Ishikawa (cell line): ENCODE measurements at regions not wholly inside any gene's neighbourhood (a gene's known extent, or its start where the extent isn't known, plus 50 kb on each side); places are given as distances from the start of the nearest gene placed in this dataset.

ENCODE experiments used
- FOXM1 ChIP-seq: IDR thresholded peaks from 2 replicates; pipeline ENCODE4 v1.6.1; 2012; ENCODE audit warnings: low read depth, borderline replicate concordance
- TEAD4 ChIP-seq: IDR thresholded peaks from 2 replicates; pipeline ENCODE4 v1.6.1; 2012
- TF ChIP-seq, protein P1 (sequence below): IDR thresholded peaks from 2 replicates; pipeline ENCODE4 v1.6.1; 2012; ENCODE audit warnings: low read depth, mild to moderate bottlenecking

DNA sequence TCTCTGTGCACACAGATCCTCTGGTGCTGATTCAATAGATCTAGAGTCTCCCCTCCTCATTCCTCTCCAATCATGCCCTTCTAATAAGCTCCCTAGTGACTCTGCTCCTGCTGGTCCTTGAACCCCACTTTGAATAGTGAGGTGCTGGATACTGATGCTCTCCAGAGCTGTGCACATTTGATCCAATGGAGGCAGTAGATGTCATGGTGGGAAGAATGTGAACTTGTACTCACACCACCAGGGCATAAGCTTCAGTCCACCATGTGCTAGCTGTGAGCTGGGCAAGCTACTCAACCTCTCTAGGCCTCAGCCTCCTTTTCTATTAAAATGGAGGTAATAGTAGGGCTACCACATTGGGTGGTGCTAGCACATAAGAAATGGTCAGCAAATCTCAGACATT lies 241.1 kb downstream of the SPATA18 start:
- no peak for TF ChIP-seq FOXM1
- TF ChIP-seq TEAD4 = no peak
- TF ChIP-seq, protein P1, sequence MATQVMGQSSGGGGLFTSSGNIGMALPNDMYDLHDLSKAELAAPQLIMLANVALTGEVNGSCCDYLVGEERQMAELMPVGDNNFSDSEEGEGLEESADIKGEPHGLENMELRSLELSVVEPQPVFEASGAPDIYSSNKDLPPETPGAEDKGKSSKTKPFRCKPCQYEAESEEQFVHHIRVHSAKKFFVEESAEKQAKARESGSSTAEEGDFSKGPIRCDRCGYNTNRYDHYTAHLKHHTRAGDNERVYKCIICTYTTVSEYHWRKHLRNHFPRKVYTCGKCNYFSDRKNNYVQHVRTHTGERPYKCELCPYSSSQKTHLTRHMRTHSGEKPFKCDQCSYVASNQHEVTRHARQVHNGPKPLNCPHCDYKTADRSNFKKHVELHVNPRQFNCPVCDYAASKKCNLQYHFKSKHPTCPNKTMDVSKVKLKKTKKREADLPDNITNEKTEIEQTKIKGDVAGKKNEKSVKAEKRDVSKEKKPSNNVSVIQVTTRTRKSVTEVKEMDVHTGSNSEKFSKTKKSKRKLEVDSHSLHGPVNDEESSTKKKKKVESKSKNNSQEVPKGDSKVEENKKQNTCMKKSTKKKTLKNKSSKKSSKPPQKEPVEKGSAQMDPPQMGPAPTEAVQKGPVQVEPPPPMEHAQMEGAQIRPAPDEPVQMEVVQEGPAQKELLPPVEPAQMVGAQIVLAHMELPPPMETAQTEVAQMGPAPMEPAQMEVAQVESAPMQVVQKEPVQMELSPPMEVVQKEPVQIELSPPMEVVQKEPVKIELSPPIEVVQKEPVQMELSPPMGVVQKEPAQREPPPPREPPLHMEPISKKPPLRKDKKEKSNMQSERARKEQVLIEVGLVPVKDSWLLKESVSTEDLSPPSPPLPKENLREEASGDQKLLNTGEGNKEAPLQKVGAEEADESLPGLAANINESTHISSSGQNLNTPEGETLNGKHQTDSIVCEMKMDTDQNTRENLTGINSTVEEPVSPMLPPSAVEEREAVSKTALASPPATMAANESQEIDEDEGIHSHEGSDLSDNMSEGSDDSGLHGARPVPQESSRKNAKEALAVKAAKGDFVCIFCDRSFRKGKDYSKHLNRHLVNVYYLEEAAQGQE = no peak
